BJ (cell line): ENCODE measurements at regions not wholly inside any gene's neighbourhood (a gene's known extent, or its start where the extent isn't known, plus 50 kb on each side); places are given as distances from the start of the nearest gene placed in this dataset.

Source experiments
- CTCF ChIA-PET: fragments of 350-600 bp; formaldehyde crosslinking; extraction: SDS; loops from one replicate; lab custom pipeline; 2021; ENCODE audit warnings: antibody characterized with exemption, inconsistent platforms; lab: Yijun Ruan, JAX
- POLR2A ChIA-PET: fragments of 300-600 bp; sonication (Branson Sonifier 250); formaldehyde crosslinking; extraction: SDS; loops from one replicate; lab custom pipeline; 2021; ENCODE audit warnings: antibody characterized with exemption; lab: Charles Lee
- DNase-seq: peaks from one replicate; pipeline ENCODE4 v3.0.0-alpha.2; 2011; ENCODE audit warnings: low read depth
- H3K27me3 ChIP-seq: 2 replicates; pipeline ENCODE4 v1.6.0; 2011; ENCODE audit warnings: low read length; ENCODE audit not compliant: control insufficient read depth, insufficient read depth
- H3K36me3 ChIP-seq: 2 replicates; pipeline ENCODE4 v1.5.1; 2011; ENCODE audit warnings: low read length; ENCODE audit not compliant: control insufficient read depth, insufficient read depth
- H3K4me3 ChIP-seq: 2 replicates; pipeline ENCODE4 v1.5.1; 2011; ENCODE audit warnings: low read depth, mild to moderate bottlenecking, control low read depth, low read length
- CTCF ChIP-seq: IDR thresholded peaks from 2 replicates; pipeline ENCODE4 v1.5.1; 2011; ENCODE audit warnings: low read depth, mild to moderate bottlenecking, control low read depth, inconsistent platforms, low read length, moderate library complexity; ENCODE audit not compliant: insufficient read depth

- ChIA-PET POLR2A (no interaction called here), CTCF (no interaction called here)
- DNase-seq: no peak
- Histone ChIP-seq H3K36me3 (no peaks in the 10 kb centered on the region), H3K27me3 (no peaks in the 10 kb centered on the region), H3K4me3 (no peak overlapping the region)
- TF ChIP-seq CTCF: no peak
Observed at GRCh38 chr2:142588269-142588668, 289.2 kb upstream of the KYNU start.

- ChIA-PET POLR2A (no interaction called here), CTCF (interaction anchor here (0.7 kb wide), 1 partner anchor 19 kb away, joined by 3 read pairs; no protein-coding TSS in a partner anchor)
- Histone ChIP-seq H3K4me3 (no peak overlapping the region), H3K36me3 (no peaks in the 10 kb centered on the region), H3K27me3 (no peaks in the 10 kb centered on the region)
- no peak for TF ChIP-seq CTCF
- DNase-seq: no peak
Observed at GRCh38 chr2:142586693-142587580, 290.5 kb upstream of the KYNU start.

GRCh38 chr2:142585785-142586184 is 291.7 kb upstream of the KYNU start:
- H3K27me3 ChIP-seq: no peaks in the 10 kb centered on the region
- TF ChIP-seq CTCF: no peak
- H3K36me3 ChIP-seq: no peaks in the 10 kb centered on the region
- H3K4me3 ChIP-seq: no peak overlapping the region
- no peak for DNase-seq
- POLR2A ChIA-PET: no interaction called here
- CTCF ChIA-PET: no interaction called here

GRCh38 chr2:142582317-142582716 is 295.1 kb upstream of the KYNU start:
- Histone ChIP-seq H3K36me3 (no peaks in the 10 kb centered on the region), H3K27me3 (no peaks in the 10 kb centered on the region), H3K4me3 (no peak overlapping the region)
- TF ChIP-seq CTCF: no peak
- ChIA-PET POLR2A (no interaction called here), CTCF (no interaction called here)
- no peak for DNase-seq

- TF ChIP-seq CTCF: no peak
- ChIA-PET CTCF (no interaction called here), POLR2A (no interaction called here)
- Histone ChIP-seq H3K4me3 (no peak overlapping the region), H3K36me3 (no peaks in the 10 kb centered on the region), H3K27me3 (no peaks in the 10 kb centered on the region)
- no peak for DNase-seq
Observed at GRCh38 chr2:142581491-142581890, 296.0 kb upstream of the KYNU start.
